ENCODE measurements at regions not wholly inside any gene's neighbourhood (a gene's known extent, or its start where the extent isn't known, plus 50 kb on each side); places are given as distances from the start of the nearest gene placed in this dataset.
A peak's percentile ranks its signal among the peaks of the same experiment; 100 is the strongest.

DNA sequence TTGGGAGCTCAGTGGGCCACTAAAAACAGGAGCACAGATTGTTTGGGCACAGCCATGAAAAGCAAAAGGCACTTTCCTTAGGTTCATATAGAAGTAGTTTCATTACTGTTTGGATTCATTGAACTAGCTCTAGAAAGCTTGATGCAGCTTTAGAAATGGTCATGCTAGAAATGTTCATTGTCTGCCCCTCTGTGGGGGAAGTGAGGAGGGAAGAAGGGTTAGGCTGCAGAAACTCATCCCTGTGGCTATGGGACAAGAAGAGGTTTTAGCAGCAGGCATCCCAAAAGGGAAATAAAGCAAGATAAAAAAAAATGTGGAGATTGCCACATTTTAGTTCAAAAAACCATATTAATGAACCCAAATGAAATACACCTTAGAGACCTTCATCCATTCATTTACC is 359.6 kb upstream of the PTBP2 start:
- CTCF ChIA-PET, result interaction anchor here (1.0 to 1.5 kb wide), 5 partner anchors 8 to 234 kb away, joined by 3 to 5 read pairs (median 3); no protein-coding TSS in a partner anchor
- Histone ChIP-seq H3K79me2 (ENCODE audit: control insufficient read depth, insufficient read depth, low read length) (no peaks in the 10 kb centered on the region), H3K4me3 (replicated peaks in 1 of 3; ENCODE audit: insufficient read depth in 1 of 3, low read depth in 1 of 3, low read length in 3 of 3) (no peak overlapping the region), H3K4me1 (ENCODE audit: control insufficient read depth, extremely low read depth, insufficient read depth, low read length) (peaks cover 39% of the 10 kb centered on the region), H3K36me3 (ENCODE audit: control insufficient read depth in 2 of 2, extremely low read depth in 1 of 2, insufficient read depth in 2 of 2, low read length in 2 of 2) (no peaks in the 10 kb centered on the region), H3K4me2 (ENCODE audit: insufficient read depth, low read length) (peak overlapping the region; percentile 9), H3K27ac (ENCODE audit: insufficient read depth, low read depth, low read length) (peak overlapping the region; percentile 41), H3K9me3 (replicated peaks; ENCODE audit: control insufficient read depth, insufficient read depth, low read length) (no peaks in the 10 kb centered on the region), H4K20me1 (replicated peaks; ENCODE audit: control insufficient read depth, extremely low read depth, insufficient read depth, low read length) (no peaks in the 10 kb centered on the region), H3K9me1 (replicated peaks; ENCODE audit: control insufficient read depth, extremely low read depth, insufficient read depth, low read length) (no peaks in the 10 kb centered on the region), H3K27me3 (ENCODE audit: control insufficient read depth in 2 of 2, insufficient read depth in 2 of 2, low read length in 2 of 2) (no peaks in the 10 kb centered on the region), H3K9ac (replicated peaks; ENCODE audit: extremely low read depth, insufficient read depth, low read length) (no peak overlapping the region), H2AFZ (ENCODE audit: low read depth, low read length) (no peak overlapping the region)
- FAIRE-seq (no peak), DNase-seq (ENCODE audit: low read depth, low spot score) (no peak)
- POLR2A ChIA-PET, result no interaction called here
- BruUV-seq (replicated peaks), result no TSS peak
- dilution Hi-C loops (cut with MboI; ENCODE audit: extremely low pct_ligation_motif_present, low sequenced_read_pairs) (no loop called here), intact Hi-C loops (cut with micrococcal nuclease) (loop anchor here (1.0 to 2.0 kb wide), 2 partner anchors 9 to 27 kb away; no protein-coding TSS in a partner anchor)
- TF ChIP-seq CTCF (IDR thresholded peaks at IDR 0.05; ENCODE audit: extremely low read depth in 1 of 2, insufficient read depth in 1 of 2, low read depth in 1 of 2, low read length in 2 of 2), result no peak
- TF ChIP-seq EZH2 (IDR thresholded peaks at IDR 0.05; ENCODE audit: borderline replicate concordance, low read depth, low read length, severe bottlenecking), result no peak
- TF ChIP-seq, protein P1, sequence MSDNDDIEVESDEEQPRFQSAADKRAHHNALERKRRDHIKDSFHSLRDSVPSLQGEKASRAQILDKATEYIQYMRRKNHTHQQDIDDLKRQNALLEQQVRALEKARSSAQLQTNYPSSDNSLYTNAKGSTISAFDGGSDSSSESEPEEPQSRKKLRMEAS (IDR thresholded peaks at IDR 0.05; ENCODE audit: insufficient read depth, insufficient read length), result no peak

GRCh38 chr1:96362623-96363022 is 359.0 kb upstream of the PTBP2 start:
- Histone ChIP-seq H3K27me3 (ENCODE audit: control insufficient read depth in 2 of 2, insufficient read depth in 2 of 2, low read length in 2 of 2) (no peaks in the 10 kb centered on the region), H3K9ac (replicated peaks; ENCODE audit: extremely low read depth, insufficient read depth, low read length) (no peak overlapping the region), H3K4me2 (ENCODE audit: insufficient read depth, low read length) (no peak overlapping the region), H3K79me2 (ENCODE audit: control insufficient read depth, insufficient read depth, low read length) (no peaks in the 10 kb centered on the region), H3K4me3 (replicated peaks in 1 of 3; ENCODE audit: insufficient read depth in 1 of 3, low read depth in 1 of 3, low read length in 3 of 3) (no peak overlapping the region), H3K9me3 (replicated peaks; ENCODE audit: control insufficient read depth, insufficient read depth, low read length) (no peaks in the 10 kb centered on the region), H3K27ac (ENCODE audit: insufficient read depth, low read depth, low read length) (peak overlapping the region; percentile 53), H3K9me1 (replicated peaks; ENCODE audit: control insufficient read depth, extremely low read depth, insufficient read depth, low read length) (no peaks in the 10 kb centered on the region), H3K36me3 (ENCODE audit: control insufficient read depth in 2 of 2, extremely low read depth in 1 of 2, insufficient read depth in 2 of 2, low read length in 2 of 2) (no peaks in the 10 kb centered on the region), H3K4me1 (ENCODE audit: control insufficient read depth, extremely low read depth, insufficient read depth, low read length) (peaks cover 39% of the 10 kb centered on the region), H4K20me1 (replicated peaks; ENCODE audit: control insufficient read depth, extremely low read depth, insufficient read depth, low read length) (no peaks in the 10 kb centered on the region), H2AFZ (ENCODE audit: low read depth, low read length) (no peak overlapping the region)
- CTCF ChIA-PET, result interaction anchor here (0.8 to 1.3 kb wide), 2 partner anchors 16 to 126 kb away, joined by 5 read pairs; no protein-coding TSS in a partner anchor
- no TSS peak for BruUV-seq (replicated peaks)
- POLR2A ChIA-PET, result no interaction called here
- dilution Hi-C loops (cut with MboI; ENCODE audit: extremely low pct_ligation_motif_present, low sequenced_read_pairs) (no loop called here), intact Hi-C loops (cut with micrococcal nuclease) (loop anchor here (1.0 to 2.0 kb wide), 2 partner anchors 9 to 26 kb away; no protein-coding TSS in a partner anchor)
- FAIRE-seq (peak; percentile 94), DNase-seq (ENCODE audit: low read depth, low spot score) (peak; percentile 84)
- TF ChIP-seq CTCF (IDR thresholded peaks at IDR 0.05; ENCODE audit: extremely low read depth in 1 of 2, insufficient read depth in 1 of 2, low read depth in 1 of 2, low read length in 2 of 2) (no peak), JUN (IDR thresholded peaks at IDR 0.05; ENCODE audit: borderline replicate concordance, insufficient read depth, insufficient read length, low read depth) (peak; percentile 99), EZH2 (IDR thresholded peaks at IDR 0.05; ENCODE audit: borderline replicate concordance, low read depth, low read length, severe bottlenecking) (no peak), MYC (IDR thresholded peaks at IDR 0.05; ENCODE audit: low read depth, low read length) (no peak), GATA2 (IDR thresholded peaks at IDR 0.05; ENCODE audit: insufficient read depth, insufficient read length, low read depth, low read length) (peak; percentile 68), POLR2AphosphoS5 (IDR thresholded peaks at IDR 0.05; ENCODE audit: insufficient read depth, low read depth, low read length) (peak; percentile 89), FOS (IDR thresholded peaks at IDR 0.05; ENCODE audit: borderline replicate concordance, insufficient read depth, low read length) (peak; percentile 100), POLR2A (IDR thresholded peaks at IDR 0.05; ENCODE audit: low read depth, low read length) (no peak)
- TF ChIP-seq, protein P1 (IDR thresholded peaks at IDR 0.05; ENCODE audit: insufficient read depth, insufficient read length), result no peak

All from endothelial cell of umbilical vein (primary cell).